ENCODE measurements at regions not wholly inside any gene's neighbourhood (a gene's known extent, or its start where the extent isn't known, plus 50 kb on each side); places are given as distances from the start of the nearest gene placed in this dataset.

DNA sequence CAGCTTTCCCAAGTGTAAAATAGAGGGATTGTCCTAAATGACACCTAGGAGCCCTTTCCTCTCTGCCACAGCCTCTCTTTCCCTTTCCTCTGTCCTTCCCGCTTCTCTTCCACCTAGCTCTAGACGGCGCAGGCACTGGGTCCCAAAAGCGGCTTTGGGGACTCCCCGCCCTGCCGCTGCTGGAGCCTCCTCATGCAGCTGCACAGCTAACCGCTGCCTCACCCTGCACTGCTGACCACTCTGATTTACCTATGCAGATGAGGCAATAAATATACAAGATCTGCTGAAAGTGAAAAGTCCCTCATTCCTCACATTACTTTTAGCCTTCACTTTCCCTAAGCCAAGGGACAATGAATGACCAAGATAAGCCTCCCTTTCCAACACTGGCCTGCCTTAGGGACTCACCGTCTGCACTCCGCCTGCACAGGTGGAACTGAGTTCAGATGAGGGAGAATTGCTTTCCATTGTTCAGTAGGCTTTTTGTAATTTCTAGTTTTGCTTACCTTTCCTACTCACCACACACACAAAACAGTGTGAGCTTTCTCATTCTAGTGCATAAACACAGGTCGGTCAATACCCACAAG is 197.5 kb upstream of the BCL6 start:
- no peak overlapping the region for H3K27ac ChIP-seq (ENCODE audit: control insufficient read depth, insufficient read depth)
- no peak overlapping the region for H3K9ac ChIP-seq (ENCODE audit: control insufficient read depth, insufficient read depth, low read length)
- H3K27me3 ChIP-seq (replicated peaks in 1 of 2; ENCODE audit: control insufficient read depth in 2 of 2, insufficient read depth in 2 of 2, low read length in 1 of 2) = peaks cover 9 to 20% of the 10 kb centered on the region in 2 experiments; a peak in 3 of 4 replicates
- ChIA-PET SMC1A (ENCODE audit: uncharacterized antibody, unreplicated experiment) (interaction anchor here (0.9 to 5.4 kb wide), 9 partner anchors 8 to 195 kb away, joined by 3 to 22 read pairs (median 5); no protein-coding TSS in a partner anchor), POLR2A (interaction anchor here (1.4 kb wide), 1 partner anchor 15 kb away, joined by 3 read pairs; no protein-coding TSS in a partner anchor), RAD21 (ENCODE audit: unreplicated experiment) (interaction anchor here (1.1 kb wide), 1 partner anchor 202 kb away, joined by 3 read pairs; no protein-coding TSS in a partner anchor), CTCF (interaction anchor here (0.8 to 1.4 kb wide), 3 partner anchors 13 to 203 kb away, joined by 3 to 4 read pairs (median 3); no protein-coding TSS in a partner anchor)
- BruUV-seq (replicated peaks) = no TSS peak
- no peaks in the 10 kb centered on the region for H3K79me2 ChIP-seq (ENCODE audit: control insufficient read depth, insufficient read depth, low read length)
- H3K4me3 ChIP-seq = no peak overlapping the region
- no peak overlapping the region for H3K4me2 ChIP-seq (ENCODE audit: control insufficient read depth, insufficient read depth)
- in situ Hi-C loops (cut with MboI) (no loop called here), intact Hi-C loops (cut with micrococcal nuclease; ENCODE audit: unreplicated experiment) (no loop called here)
- WGBS (ENCODE audit: insufficient coverage, insufficient replicate concordance, low lambda C conversion rate, missing lambda C conversion rate) = 13% methylated on average over 10 of the region's 10 CpGs
- ATAC-seq (peak; percentile 83), DNase-seq (ENCODE audit: low read depth, low spot score) (no peak), FAIRE-seq (no peak)
- no peaks in the 10 kb centered on the region; the same call in 1 of the 2 replicates for H4K20me1 ChIP-seq (ENCODE audit: control insufficient read depth, insufficient read depth)
- H3K36me3 ChIP-seq (ENCODE audit: control insufficient read depth in 2 of 2, insufficient read depth in 2 of 2, low read length in 1 of 2) = no peaks in the 10 kb centered on the region
- no peaks in the 10 kb centered on the region for H3K9me3 ChIP-seq (replicated peaks; ENCODE audit: control insufficient read depth, insufficient read depth, low read length)
- TF ChIP-seq RUNX3 (IDR thresholded peaks at IDR 0.05; ENCODE audit: low read length) (peak; percentile 44), BMI1 (IDR thresholded peaks at IDR 0.05; ENCODE audit: borderline replicate concordance) (no peak)
- H3K4me1 ChIP-seq (ENCODE audit: control insufficient read depth, insufficient read depth, low read length) = peaks cover 6% of the 10 kb centered on the region; the same call in 1 of the 2 replicates
- H2AFZ ChIP-seq (ENCODE audit: control insufficient read depth, low read depth, low read length) = no peak overlapping the region

GRCh38 chr3:187943677-187944389 is 198.6 kb upstream of the BCL6 start:
- Histone ChIP-seq H3K36me3 (ENCODE audit: control insufficient read depth in 2 of 2, insufficient read depth in 2 of 2, low read length in 1 of 2) (no peaks in the 10 kb centered on the region), H3K79me2 (ENCODE audit: control insufficient read depth, insufficient read depth, low read length) (no peaks in the 10 kb centered on the region), H3K9ac (ENCODE audit: control insufficient read depth, insufficient read depth, low read length) (no peak overlapping the region), H3K4me1 (ENCODE audit: control insufficient read depth, insufficient read depth, low read length) (peaks cover 6% of the 10 kb centered on the region; the same call in 1 of the 2 replicates), H3K27me3 (replicated peaks in 1 of 2; ENCODE audit: control insufficient read depth in 2 of 2, insufficient read depth in 2 of 2, low read length in 1 of 2) (peaks cover 14 to 22% of the 10 kb centered on the region in 2 experiments; a peak in 3 of 4 replicates), H4K20me1 (ENCODE audit: control insufficient read depth, insufficient read depth) (no peaks in the 10 kb centered on the region; the same call in 1 of the 2 replicates), H3K27ac (ENCODE audit: control insufficient read depth, insufficient read depth) (no peak overlapping the region), H2AFZ (ENCODE audit: control insufficient read depth, low read depth, low read length) (no peak overlapping the region), H3K4me2 (ENCODE audit: control insufficient read depth, insufficient read depth) (no peak overlapping the region), H3K4me3 (no peak overlapping the region), H3K9me3 (replicated peaks; ENCODE audit: control insufficient read depth, insufficient read depth, low read length) (no peaks in the 10 kb centered on the region)
- no TSS peak for BruUV-seq (replicated peaks)
- no peak for FAIRE-seq
- CTCF ChIA-PET = no interaction called here
- ATAC-seq = no peak
- in situ Hi-C loops (cut with MboI) (no loop called here), intact Hi-C loops (cut with micrococcal nuclease; ENCODE audit: unreplicated experiment) (no loop called here)
- WGBS (ENCODE audit: insufficient coverage, insufficient replicate concordance, low lambda C conversion rate, missing lambda C conversion rate) = 47% methylated on average over 7 of the region's 7 CpGs
- SMC1A ChIA-PET (ENCODE audit: uncharacterized antibody, unreplicated experiment) = interaction anchor here (0.8 to 5.4 kb wide), 7 partner anchors 9 to 196 kb away, joined by 3 to 22 read pairs (median 3); no protein-coding TSS in a partner anchor
- POLR2A ChIA-PET = no interaction called here
- DNase-seq (ENCODE audit: low read depth, low spot score) = no peak
- RAD21 ChIA-PET (ENCODE audit: unreplicated experiment) = interaction anchor here (0.8 kb wide), 1 partner anchor 196 kb away, joined by 3 read pairs; no protein-coding TSS in a partner anchor
- TF ChIP-seq MYB (IDR thresholded peaks at IDR 0.05; ENCODE audit: borderline replicate concordance, low read depth, low read length) (no peak), TCF7 (IDR thresholded peaks at IDR 0.05; ENCODE audit: borderline replicate concordance) (no peak), E4F1 (IDR thresholded peaks at IDR 0.05; ENCODE audit: borderline replicate concordance, partially characterized antibody) (no peak), PAX5 (IDR thresholded peaks at IDR 0.05; ENCODE audit: borderline replicate concordance, low read depth, low read length) (no peak), RCOR1 (conservative IDR thresholded peaks at IDR 0.05; ENCODE audit: low read depth, low read length) (no peak), BACH1 (IDR thresholded peaks at IDR 0.05; ENCODE audit: borderline replicate concordance) (no peak), SREBF2 (IDR thresholded peaks at IDR 0.05; ENCODE audit: low read length) (no peak), MTA3 (IDR thresholded peaks at IDR 0.05; ENCODE audit: borderline replicate concordance, low read length) (no peak), STAT1 (conservative IDR thresholded peaks at IDR 0.05) (no peak)
